ENCODE measurements at regions not wholly inside any gene's neighbourhood (a gene's known extent, or its start where the extent isn't known, plus 50 kb on each side); places are given as distances from the start of the nearest gene placed in this dataset.

DNA sequence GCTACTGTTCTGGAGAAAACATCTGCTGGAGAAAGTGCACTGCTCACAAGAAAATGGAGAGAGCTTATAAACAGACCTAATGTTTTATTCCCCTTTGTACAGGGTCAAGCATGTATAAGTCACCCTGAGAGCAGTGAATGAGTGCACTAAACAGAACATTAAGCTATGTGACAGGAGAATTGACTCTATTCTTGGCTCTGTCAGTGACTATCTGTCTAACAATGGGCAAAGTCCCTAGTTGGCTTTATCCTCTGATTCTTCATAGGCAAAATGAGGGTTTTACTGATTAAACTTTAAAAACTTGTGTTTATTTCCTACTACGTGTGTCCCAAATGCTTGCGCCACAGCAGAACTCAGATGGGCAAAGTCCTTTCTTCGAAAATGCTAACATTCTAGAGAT is 655.1 kb upstream of the SLC39A10 start:
- intact Hi-C loops (cut with micrococcal nuclease) = no loop called here
- TF ChIP-seq, protein P1, sequence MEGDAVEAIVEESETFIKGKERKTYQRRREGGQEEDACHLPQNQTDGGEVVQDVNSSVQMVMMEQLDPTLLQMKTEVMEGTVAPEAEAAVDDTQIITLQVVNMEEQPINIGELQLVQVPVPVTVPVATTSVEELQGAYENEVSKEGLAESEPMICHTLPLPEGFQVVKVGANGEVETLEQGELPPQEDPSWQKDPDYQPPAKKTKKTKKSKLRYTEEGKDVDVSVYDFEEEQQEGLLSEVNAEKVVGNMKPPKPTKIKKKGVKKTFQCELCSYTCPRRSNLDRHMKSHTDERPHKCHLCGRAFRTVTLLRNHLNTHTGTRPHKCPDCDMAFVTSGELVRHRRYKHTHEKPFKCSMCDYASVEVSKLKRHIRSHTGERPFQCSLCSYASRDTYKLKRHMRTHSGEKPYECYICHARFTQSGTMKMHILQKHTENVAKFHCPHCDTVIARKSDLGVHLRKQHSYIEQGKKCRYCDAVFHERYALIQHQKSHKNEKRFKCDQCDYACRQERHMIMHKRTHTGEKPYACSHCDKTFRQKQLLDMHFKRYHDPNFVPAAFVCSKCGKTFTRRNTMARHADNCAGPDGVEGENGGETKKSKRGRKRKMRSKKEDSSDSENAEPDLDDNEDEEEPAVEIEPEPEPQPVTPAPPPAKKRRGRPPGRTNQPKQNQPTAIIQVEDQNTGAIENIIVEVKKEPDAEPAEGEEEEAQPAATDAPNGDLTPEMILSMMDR (IDR thresholded peaks at IDR 0.05) = no peak
- Mint-ChIP-seq H3K27me3 (ENCODE audit: low read depth in 3 of 3) (peaks cover 0 to 2% (median 0%) of the 10 kb centered on the region in 3 donors), H3K4me1 (no peaks in the 10 kb centered on the region), H3K27ac (no peak overlapping the region), H3K4me3 (no peak overlapping the region), H3K36me3 (no peaks in the 10 kb centered on the region), H3K9me3 (peaks cover 1 to 7% (median 3%) of the 10 kb centered on the region in 7 donors)
- Histone ChIP-seq H3K4me2 (replicated peaks; ENCODE audit: extremely low read depth, low read length, poor library complexity, severe bottlenecking) (no peak overlapping the region), H3K9me3 (replicated peaks in 1 of 2; ENCODE audit: control insufficient read depth in 1 of 2, insufficient read depth in 1 of 2, low read length in 2 of 2) (no peaks in the 10 kb centered on the region), H3K79me2 (ENCODE audit: insufficient read depth, low read length) (no peaks in the 10 kb centered on the region), H3K27me3 (ENCODE audit: control insufficient read depth in 2 of 2, insufficient read depth in 2 of 2, low read length in 2 of 2) (no peaks in the 10 kb centered on the region), H3K27ac (ENCODE audit: low read depth in 1 of 2, low read length in 2 of 2) (no peak overlapping the region), H4K20me1 (ENCODE audit: insufficient read depth, low read length) (no peaks in the 10 kb centered on the region), H3K36me3 (replicated peaks in 1 of 2; ENCODE audit: control insufficient read depth in 1 of 2, insufficient read depth in 2 of 2, low read length in 2 of 2) (no peaks in the 10 kb centered on the region), H2AFZ (ENCODE audit: insufficient read depth, low read depth, low read length, poor library complexity, severe bottlenecking) (no peak overlapping the region), H3K4me1 (ENCODE audit: control insufficient read depth in 1 of 2, insufficient read depth in 2 of 2, low read length in 2 of 2) (no peaks in the 10 kb centered on the region), H3K4me3 (replicated peaks in 1 of 3; ENCODE audit: low read depth in 2 of 3, low read length in 3 of 3) (no peak overlapping the region), H3K9ac (ENCODE audit: insufficient read depth, low read length, poor library complexity, severe bottlenecking) (no peak overlapping the region)
- no peak for DNase-seq
- 100% methylated on average over 3 of the region's 3 CpGs for WGBS (ENCODE audit: insufficient coverage)

GRCh38 chr2:194999771-195000170 is 657.3 kb upstream of the SLC39A10 start:
- H3K79me2 ChIP-seq (ENCODE audit: insufficient read depth, low read length) = no peaks in the 10 kb centered on the region
- no peak overlapping the region for H3K4me2 ChIP-seq (replicated peaks; ENCODE audit: extremely low read depth, low read length, poor library complexity, severe bottlenecking)
- DNase-seq = no peak
- intact Hi-C loops (cut with micrococcal nuclease) = no loop called here
- H3K36me3 ChIP-seq (replicated peaks in 1 of 2; ENCODE audit: control insufficient read depth in 1 of 2, insufficient read depth in 2 of 2, low read length in 2 of 2) = no peaks in the 10 kb centered on the region
- 78% methylated on average over 2 of the region's 4 CpGs for WGBS (ENCODE audit: insufficient coverage)
- H3K27ac Mint-ChIP-seq = no peak overlapping the region
- TF ChIP-seq, protein P1 (IDR thresholded peaks at IDR 0.05) = no peak
- H3K9me3 Mint-ChIP-seq = peaks cover 1 to 6% (median 3%) of the 10 kb centered on the region in 7 donors
- no peaks in the 10 kb centered on the region for H3K36me3 Mint-ChIP-seq
- peaks cover 0 to 2% (median 0%) of the 10 kb centered on the region in 3 donors for H3K27me3 Mint-ChIP-seq (ENCODE audit: low read depth in 3 of 3)
- H3K4me1 Mint-ChIP-seq = no peaks in the 10 kb centered on the region
- H3K4me1 ChIP-seq (ENCODE audit: control insufficient read depth in 1 of 2, insufficient read depth in 2 of 2, low read length in 2 of 2) = no peaks in the 10 kb centered on the region
- no peak overlapping the region for H3K27ac ChIP-seq (ENCODE audit: low read depth in 1 of 2, low read length in 2 of 2)
- no peaks in the 10 kb centered on the region for H3K9me3 ChIP-seq (replicated peaks in 1 of 2; ENCODE audit: control insufficient read depth in 1 of 2, insufficient read depth in 1 of 2, low read length in 2 of 2)
- H3K27me3 ChIP-seq (ENCODE audit: control insufficient read depth in 2 of 2, insufficient read depth in 2 of 2, low read length in 2 of 2) = no peaks in the 10 kb centered on the region
- H2AFZ ChIP-seq (ENCODE audit: insufficient read depth, low read depth, low read length, poor library complexity, severe bottlenecking) = no peak overlapping the region
- no peaks in the 10 kb centered on the region for H4K20me1 ChIP-seq (ENCODE audit: insufficient read depth, low read length)
- H3K4me3 ChIP-seq (replicated peaks in 1 of 3; ENCODE audit: low read depth in 2 of 3, low read length in 3 of 3) = no peak overlapping the region
- no peak overlapping the region for H3K4me3 Mint-ChIP-seq
- H3K9ac ChIP-seq (ENCODE audit: insufficient read depth, low read length, poor library complexity, severe bottlenecking) = no peak overlapping the region

All from CD14-positive monocyte (primary cell).